T-helper 2 cell treated with Interferon-gamma antibody and Interleukin-4, amounts not matched to agents 5 μg/mL and 100 μg/mL, for 36 hours (primary cell): ENCODE measurements at regions not wholly inside any gene's neighbourhood (a gene's known extent, or its start where the extent isn't known, plus 50 kb on each side); places are given as distances from the start of the nearest gene placed in this dataset.
"Not testable (repeated sequence)": the region's sequence is repeated elsewhere in the genome, so short reads cannot be mapped to it uniquely, and the experiment has no call there.

Experiments used
- DNase-seq: peaks from one replicate; pipeline ENCODE4 v3.0.0; 2021; ENCODE audit warnings: low spot score
- H3K27ac Mint-ChIP-seq: one replicate; pipeline ENCODE4 v1.8.0; 2021; ENCODE audit warnings: mild to moderate bottlenecking, mixed read lengths
- H3K27me3 Mint-ChIP-seq: one replicate; pipeline ENCODE4 v1.8.0; 2021; ENCODE audit warnings: low read depth, mixed read lengths
- H3K36me3 Mint-ChIP-seq: one replicate; pipeline ENCODE4 v1.8.0; 2021; ENCODE audit warnings: low read depth, mixed read lengths
- H3K4me1 Mint-ChIP-seq: one replicate; pipeline ENCODE4 v1.8.0; 2021; ENCODE audit warnings: low read depth, mixed read lengths
- H3K4me3 Mint-ChIP-seq: one replicate; pipeline ENCODE4 v1.8.0; 2022; ENCODE audit warnings: mild to moderate bottlenecking, moderate library complexity, mixed read lengths
- H3K9me3 Mint-ChIP-seq: one replicate; pipeline ENCODE4 v1.8.0; 2021; ENCODE audit warnings: mixed read lengths

DNA sequence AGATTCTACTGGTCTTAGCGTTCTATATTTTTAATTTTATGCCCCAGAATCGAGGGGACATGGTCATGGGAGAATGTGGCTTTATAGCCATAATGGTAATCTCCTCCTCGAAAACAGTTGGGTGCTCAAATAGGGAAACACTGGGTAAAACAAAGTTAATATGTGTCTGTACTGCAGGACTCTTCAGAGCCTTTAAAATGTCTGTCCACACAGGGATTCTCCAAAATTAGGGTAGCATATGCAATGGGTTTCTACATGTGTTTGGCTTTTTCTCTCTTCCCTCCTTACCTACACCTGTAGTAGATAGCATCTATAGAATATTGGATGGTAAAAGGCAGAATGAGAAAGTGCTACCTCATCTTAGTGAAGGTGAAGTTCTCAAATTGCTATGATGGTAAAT lies 130.0 kb upstream of the NR3C1 start:
- no peaks in the 10 kb centered on the region for H3K9me3 Mint-ChIP-seq
- H3K36me3 Mint-ChIP-seq: no peaks in the 10 kb centered on the region
- H3K27me3 Mint-ChIP-seq: no peaks in the 10 kb centered on the region
- H3K4me3 Mint-ChIP-seq: no peak overlapping the region
- no peaks in the 10 kb centered on the region for H3K4me1 Mint-ChIP-seq
- no peak for DNase-seq
- no peak overlapping the region for H3K27ac Mint-ChIP-seq

DNA sequence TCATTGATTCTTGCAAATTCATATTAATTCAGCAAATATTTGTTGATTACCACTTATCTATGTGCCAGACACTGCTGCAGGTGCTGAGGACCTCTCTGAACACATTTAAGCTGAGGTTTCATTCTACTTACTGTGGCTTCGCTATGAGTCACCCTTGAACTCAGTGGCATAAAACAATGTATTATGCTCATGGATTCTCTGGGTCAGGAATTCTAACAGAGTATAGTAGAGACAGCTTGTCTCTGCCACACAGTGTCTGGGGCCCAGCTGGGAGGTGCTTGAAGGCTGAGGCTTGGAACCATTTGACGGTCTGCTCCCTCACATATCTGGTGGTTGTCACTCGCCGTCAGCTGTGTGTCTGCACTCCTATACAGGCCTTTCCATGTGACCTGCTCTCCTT lies 124.3 kb upstream of the NR3C1 start:
- no peaks in the 10 kb centered on the region for H3K9me3 Mint-ChIP-seq
- no peak overlapping the region for H3K27ac Mint-ChIP-seq
- no peak overlapping the region for H3K4me3 Mint-ChIP-seq
- H3K36me3 Mint-ChIP-seq: no peaks in the 10 kb centered on the region
- H3K27me3 Mint-ChIP-seq: peaks cover 8% of the 10 kb centered on the region
- no peak for DNase-seq
- H3K4me1 Mint-ChIP-seq: no peaks in the 10 kb centered on the region

DNA sequence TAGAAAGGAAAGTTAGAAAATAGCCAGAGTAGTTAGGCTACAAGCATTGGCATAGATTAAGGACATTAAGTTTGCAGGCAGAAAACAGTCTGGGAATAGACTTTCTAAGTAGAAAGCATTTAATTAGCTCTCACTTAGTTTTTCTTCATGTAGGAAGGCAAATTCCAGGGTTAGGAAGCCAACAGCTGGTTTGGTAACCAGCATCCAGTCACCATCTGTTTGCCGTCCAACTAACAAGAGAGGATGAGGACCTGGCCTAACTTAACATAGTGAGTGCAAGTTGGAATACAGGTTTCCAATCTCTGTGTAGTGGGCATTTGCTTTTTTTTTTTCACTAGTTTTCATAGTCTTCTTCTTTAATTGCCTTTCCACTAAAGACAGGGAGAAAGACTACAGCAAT lies 121.7 kb upstream of the NR3C1 start:
- Mint-ChIP-seq H3K4me3 (no peak overlapping the region), H3K36me3 (no peaks in the 10 kb centered on the region), H3K4me1 (no peaks in the 10 kb centered on the region), H3K9me3 (no peaks in the 10 kb centered on the region), H3K27ac (no peak overlapping the region), H3K27me3 (peaks cover 10% of the 10 kb centered on the region)
- DNase-seq: no peak

DNA sequence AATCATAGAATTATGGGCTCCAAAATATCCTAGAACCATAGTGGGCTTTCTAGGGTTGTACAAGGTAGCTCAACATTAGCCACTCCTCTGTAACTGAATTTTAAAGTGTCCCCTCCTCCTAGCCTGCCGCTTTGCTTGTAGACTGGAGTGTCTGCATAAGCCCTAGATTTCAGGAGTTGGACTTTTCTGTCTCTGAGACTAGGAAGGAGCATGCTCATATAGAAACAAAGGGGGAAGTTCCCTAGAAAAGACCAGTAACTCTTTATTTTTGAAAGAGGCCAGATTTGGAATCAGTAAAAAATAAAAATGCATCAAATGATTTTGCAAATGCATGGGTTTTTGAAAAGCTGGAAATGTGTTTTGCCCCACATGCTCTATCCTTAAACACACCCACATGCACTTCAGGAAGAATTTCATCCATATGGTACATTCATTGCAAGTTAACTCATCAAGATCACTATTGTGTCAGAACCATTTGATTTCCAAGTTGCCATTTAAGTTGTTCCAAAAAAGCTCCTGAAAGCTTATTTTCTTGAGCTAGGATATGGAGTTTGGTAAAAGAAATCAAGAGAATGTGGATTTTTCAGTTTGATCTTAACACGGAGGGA lies 121.0 kb upstream of the NR3C1 start:
- Mint-ChIP-seq H3K36me3 (no peaks in the 10 kb centered on the region), H3K27ac (no peak overlapping the region), H3K4me1 (no peaks in the 10 kb centered on the region), H3K27me3 (peaks cover 10% of the 10 kb centered on the region), H3K4me3 (no peak overlapping the region), H3K9me3 (no peaks in the 10 kb centered on the region)
- no peak for DNase-seq

DNA sequence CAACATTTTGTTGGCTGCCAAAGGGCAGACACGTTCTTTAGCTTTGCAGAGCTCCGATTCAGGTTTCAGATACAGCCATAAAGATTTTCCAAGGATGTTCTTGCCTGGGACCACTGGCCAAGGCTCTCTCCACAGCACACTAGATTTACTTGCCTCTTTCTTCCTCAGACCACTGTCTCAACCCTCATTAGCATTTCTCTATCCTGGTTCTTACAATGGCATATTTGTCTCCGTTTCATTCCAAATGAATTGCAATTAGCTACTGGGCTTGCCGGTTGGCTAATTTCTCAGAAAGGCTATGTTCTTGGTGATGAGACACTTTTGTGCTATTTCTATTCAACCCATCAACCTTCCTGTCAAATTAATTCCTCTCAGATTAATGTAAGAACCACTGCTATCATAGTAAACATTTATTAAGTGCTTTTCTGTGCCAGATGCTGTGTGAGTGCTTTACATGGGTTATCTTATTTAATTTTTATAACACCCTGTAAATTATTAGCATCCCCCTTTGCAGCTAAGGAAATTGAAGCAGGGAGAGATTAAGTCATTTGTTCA lies 118.4 kb upstream of the NR3C1 start:
- H3K36me3 Mint-ChIP-seq: no peaks in the 10 kb centered on the region
- H3K27ac Mint-ChIP-seq: no peak overlapping the region
- H3K9me3 Mint-ChIP-seq: no peaks in the 10 kb centered on the region
- DNase-seq: no peak
- no peak overlapping the region for H3K4me3 Mint-ChIP-seq
- peaks cover 10% of the 10 kb centered on the region for H3K27me3 Mint-ChIP-seq
- H3K4me1 Mint-ChIP-seq: no peaks in the 10 kb centered on the region

DNA sequence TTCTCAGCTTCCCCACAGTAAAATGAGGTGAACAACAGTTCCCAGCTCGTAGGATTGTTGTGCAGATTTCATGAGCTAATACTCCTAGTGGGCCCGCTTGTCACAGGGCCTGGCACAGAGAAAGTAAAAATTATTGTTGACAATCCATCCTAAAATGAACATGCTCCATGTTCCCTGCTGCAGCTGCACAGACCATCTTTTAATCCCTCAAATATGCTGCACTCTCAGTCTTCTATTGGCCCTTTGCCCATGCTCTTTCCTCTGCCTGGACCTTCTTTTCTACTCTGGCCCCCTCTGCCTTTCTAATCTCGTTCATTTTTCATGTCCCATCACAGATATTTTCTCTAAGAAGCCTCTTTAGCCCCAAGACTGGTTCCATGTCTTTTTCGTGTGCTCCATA lies 117.7 kb upstream of the NR3C1 start:
- H3K27me3 Mint-ChIP-seq: peaks cover 10% of the 10 kb centered on the region
- no peak for DNase-seq
- H3K4me3 Mint-ChIP-seq: no peak overlapping the region
- H3K9me3 Mint-ChIP-seq: no peaks in the 10 kb centered on the region
- no peaks in the 10 kb centered on the region for H3K36me3 Mint-ChIP-seq
- no peak overlapping the region for H3K27ac Mint-ChIP-seq
- no peaks in the 10 kb centered on the region for H3K4me1 Mint-ChIP-seq

DNA sequence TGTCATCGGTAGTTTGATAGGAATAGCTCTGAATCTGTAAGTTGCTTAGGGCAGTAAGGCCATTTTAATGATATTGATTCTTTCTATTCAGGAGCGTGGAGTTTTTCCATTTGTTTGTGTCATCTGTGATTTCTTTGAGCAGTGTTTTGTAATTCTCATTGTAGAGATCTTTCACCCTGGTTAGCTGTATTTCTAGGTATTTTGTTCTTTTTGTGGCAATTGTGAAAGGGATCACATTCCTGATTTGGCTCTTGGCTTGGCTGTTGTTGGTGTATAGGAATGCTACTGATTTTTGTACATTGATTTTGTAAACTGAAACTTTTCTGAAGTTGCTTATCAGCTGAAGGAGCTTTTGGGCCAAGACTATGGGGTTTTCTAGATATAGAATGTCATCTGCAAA lies 115.7 kb upstream of the NR3C1 start:
- not testable (repeated sequence) for H3K27ac Mint-ChIP-seq

DNA sequence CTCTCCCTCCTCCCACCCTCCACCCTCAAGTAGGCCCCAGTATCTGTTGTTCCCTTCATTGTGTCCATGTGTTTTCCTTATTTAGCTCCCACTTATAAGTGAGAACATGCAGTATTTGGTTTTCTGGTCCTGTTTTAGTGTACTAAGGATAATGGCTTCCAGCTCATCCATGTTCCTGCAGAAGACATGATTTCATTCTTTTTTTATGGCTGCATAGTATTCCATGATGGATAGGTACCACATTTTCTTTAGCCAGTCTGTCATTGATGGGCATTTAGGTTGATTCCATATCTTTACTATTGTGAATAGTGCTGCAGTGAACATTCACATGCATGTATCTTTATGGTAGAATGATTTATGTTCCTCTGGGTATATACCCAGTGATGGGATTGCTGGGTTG lies 114.3 kb upstream of the NR3C1 start:
- not testable (repeated sequence) for H3K4me3 Mint-ChIP-seq, H3K27me3 Mint-ChIP-seq, H3K4me1 Mint-ChIP-seq, DNase-seq, H3K27ac Mint-ChIP-seq, H3K9me3 Mint-ChIP-seq, H3K36me3 Mint-ChIP-seq

More for the DNA sequence above, 115.7 kb upstream of the NR3C1 start:
- H3K27me3 Mint-ChIP-seq: peaks cover 10% of the 10 kb centered on the region
- not testable (repeated sequence) for H3K4me3 Mint-ChIP-seq, DNase-seq, H3K36me3 Mint-ChIP-seq, H3K9me3 Mint-ChIP-seq, H3K4me1 Mint-ChIP-seq

DNA sequence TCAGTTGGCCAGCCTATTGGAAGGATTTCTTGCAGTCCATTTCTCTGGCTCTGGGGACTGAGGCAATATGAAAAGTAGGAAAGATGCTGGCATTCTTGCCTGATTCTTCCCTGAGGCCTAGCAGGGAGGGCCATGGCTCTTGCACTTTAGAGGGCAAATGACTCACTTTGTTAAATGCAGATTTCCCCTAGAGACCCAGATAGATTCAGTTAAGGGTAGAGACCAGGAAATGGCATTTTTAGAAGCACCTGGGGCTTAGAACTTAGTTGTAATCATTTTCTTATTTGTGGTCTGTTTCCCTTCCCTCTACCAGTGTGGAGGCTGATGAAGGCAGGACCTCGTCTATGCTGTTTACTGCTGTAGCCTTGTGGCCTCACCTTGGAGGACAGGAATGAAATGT lies 112.8 kb upstream of the NR3C1 start:
- Mint-ChIP-seq H3K4me1 (peaks cover 1% of the 10 kb centered on the region), H3K9me3 (peaks cover 4% of the 10 kb centered on the region), H3K36me3 (no peaks in the 10 kb centered on the region), H3K4me3 (no peak overlapping the region), H3K27ac (no peak overlapping the region), H3K27me3 (no peaks in the 10 kb centered on the region)
- no peak for DNase-seq

DNA sequence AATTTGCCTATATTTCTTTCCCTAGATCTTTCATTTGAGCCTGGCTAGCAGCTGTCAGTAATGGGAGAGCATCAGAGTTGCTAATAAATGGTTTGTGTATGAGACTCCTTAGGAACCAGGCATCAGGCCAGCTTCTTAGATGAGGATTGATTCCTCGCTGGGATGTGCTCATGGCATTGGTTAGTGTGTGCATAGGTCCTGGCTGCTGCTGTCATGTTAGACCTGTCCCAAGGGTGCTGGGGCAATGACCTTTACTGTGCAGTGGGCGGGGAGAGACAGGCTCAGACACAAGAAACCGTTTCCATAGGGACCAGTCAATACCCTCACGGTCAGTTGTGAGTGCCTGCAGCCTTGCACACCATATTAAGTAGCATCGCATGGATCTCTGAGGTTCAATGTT lies 112.3 kb upstream of the NR3C1 start:
- peaks cover 4% of the 10 kb centered on the region for H3K9me3 Mint-ChIP-seq
- no peak for DNase-seq
- H3K4me3 Mint-ChIP-seq: no peak overlapping the region
- H3K4me1 Mint-ChIP-seq: peaks cover 1% of the 10 kb centered on the region
- no peak overlapping the region for H3K27ac Mint-ChIP-seq
- H3K36me3 Mint-ChIP-seq: no peaks in the 10 kb centered on the region
- H3K27me3 Mint-ChIP-seq: no peaks in the 10 kb centered on the region

DNA sequence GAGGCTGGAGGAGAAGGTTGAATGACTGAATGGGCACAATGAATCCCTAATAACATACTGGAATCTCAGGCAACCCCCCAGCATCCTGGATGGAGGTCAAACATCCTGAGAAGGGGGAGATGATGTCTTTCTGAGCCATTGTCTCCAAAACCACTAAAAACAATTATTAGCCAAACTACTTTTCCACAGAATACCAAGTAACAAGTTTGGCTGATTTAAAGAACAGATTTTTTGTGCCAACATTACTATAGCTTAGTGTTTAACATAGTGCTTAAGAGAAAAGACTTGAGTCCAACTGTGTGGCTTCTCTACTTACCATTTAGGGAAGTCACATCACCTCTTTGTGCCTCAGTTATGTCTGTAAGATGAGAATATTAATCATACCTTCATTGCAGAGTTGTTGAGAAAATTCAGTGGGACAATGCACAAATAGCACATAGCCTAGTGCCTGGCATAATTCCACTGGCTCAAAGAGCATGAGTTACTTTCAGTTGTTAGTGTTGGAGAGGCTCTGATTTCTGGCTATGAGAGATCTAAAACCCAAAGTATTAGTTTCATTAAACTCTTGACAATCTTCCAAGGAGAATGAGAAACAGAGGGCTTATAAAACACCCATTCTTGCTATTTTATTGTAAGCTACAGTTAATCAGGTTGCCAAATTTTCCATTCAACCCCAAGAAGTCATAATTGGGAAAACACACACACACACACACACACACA lies 111.3 kb upstream of the NR3C1 start:
- no peak for DNase-seq
- Mint-ChIP-seq H3K9me3 (peaks cover 4% of the 10 kb centered on the region), H3K27me3 (no peaks in the 10 kb centered on the region), H3K4me1 (peaks cover 2% of the 10 kb centered on the region), H3K27ac (no peak overlapping the region), H3K36me3 (no peaks in the 10 kb centered on the region), H3K4me3 (no peak overlapping the region)

DNA sequence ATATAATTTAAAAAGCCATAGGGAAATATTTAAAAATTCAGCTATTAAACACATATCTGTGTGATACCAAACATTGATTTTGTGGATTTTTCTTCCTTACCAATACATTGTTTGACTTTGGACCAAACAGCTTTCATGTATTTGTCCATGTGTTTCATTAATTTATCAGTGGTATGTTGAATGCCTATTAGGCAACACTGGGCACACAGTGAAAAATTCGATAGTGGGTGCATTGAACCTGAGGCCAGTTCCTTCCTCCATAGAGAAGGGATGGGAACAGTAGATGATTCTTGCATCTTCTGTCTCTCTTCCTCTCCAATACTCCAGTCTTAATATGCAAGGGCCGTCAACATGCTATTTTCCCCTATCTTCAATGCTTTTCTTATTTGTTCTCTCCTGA lies 110.2 kb upstream of the NR3C1 start:
- Mint-ChIP-seq H3K27ac (no peak overlapping the region), H3K27me3 (no peaks in the 10 kb centered on the region), H3K4me1 (peaks cover 3% of the 10 kb centered on the region), H3K9me3 (peaks cover 4% of the 10 kb centered on the region), H3K4me3 (no peak overlapping the region), H3K36me3 (no peaks in the 10 kb centered on the region)
- no peak for DNase-seq

DNA sequence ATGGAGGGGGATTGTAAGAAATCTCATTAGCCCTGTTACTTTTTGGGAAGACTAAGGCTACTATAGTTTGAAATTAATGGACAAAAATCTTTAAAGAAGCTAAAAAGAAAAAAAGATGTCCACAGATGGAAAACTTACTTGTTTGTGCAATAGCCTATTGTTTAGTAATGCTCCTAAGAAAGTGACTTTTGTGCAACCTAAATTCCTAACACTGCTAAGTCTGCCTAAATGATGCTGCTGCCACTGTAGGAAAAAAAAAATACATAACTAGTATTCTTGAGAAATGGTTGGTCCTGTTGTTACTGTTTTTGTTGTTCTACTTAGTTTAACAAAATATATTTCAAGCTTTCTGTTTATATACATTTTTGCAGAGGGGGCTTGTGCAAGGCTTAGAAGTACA lies 108.2 kb upstream of the NR3C1 start:
- Mint-ChIP-seq H3K27ac (no peak overlapping the region), H3K4me3 (no peak overlapping the region), H3K4me1 (peaks cover 3% of the 10 kb centered on the region), H3K36me3 (no peaks in the 10 kb centered on the region), H3K9me3 (peaks cover 4% of the 10 kb centered on the region), H3K27me3 (no peaks in the 10 kb centered on the region)
- DNase-seq: no peak

DNA sequence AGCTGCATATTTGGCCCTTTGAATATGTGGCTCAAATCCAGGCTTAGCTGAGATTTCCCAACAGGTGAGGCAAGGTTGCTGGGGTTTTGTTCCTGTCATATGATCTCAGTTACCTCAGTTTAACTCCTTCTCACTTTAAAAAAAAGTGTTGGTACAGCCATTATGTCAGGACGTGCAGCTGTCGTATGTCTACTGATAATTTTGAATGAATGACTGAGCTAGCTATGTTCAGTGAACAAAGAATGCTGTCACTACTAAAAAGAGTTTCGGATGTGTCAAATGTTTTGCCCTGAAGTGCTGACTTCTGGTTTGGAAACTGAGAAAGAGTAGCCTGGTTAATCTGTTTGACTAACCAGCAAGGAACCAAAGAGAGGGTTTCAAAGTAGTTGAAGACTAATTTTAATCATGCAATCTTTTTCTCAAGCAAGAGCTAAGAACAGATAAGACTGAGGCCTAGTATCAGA lies 106.3 kb upstream of the NR3C1 start:
- H3K9me3 Mint-ChIP-seq: peaks cover 8% of the 10 kb centered on the region
- H3K4me3 Mint-ChIP-seq: no peak overlapping the region
- no peak for DNase-seq
- no peaks in the 10 kb centered on the region for H3K36me3 Mint-ChIP-seq
- H3K27ac Mint-ChIP-seq: no peak overlapping the region
- H3K4me1 Mint-ChIP-seq: peaks cover 3% of the 10 kb centered on the region
- no peaks in the 10 kb centered on the region for H3K27me3 Mint-ChIP-seq
